OCI-LY1 (cell line): ENCODE measurements at regions not wholly inside any gene's neighbourhood (a gene's known extent, or its start where the extent isn't known, plus 50 kb on each side); places are given as distances from the start of the nearest gene placed in this dataset.

Source experiments
- CTCF ChIP-seq: fragments of 200-600 bp; sonication (generic), shearing (Covaris generic); IDR thresholded peaks from 2 replicates; pipeline ENCODE4 v1.5.1; 2017; ENCODE audit warnings: mild to moderate bottlenecking, antibody characterized with exemption, low read length, moderate library complexity, mixed read lengths
- EZH2 ChIP-seq: fragments of 200-600 bp; sonication (generic), shearing (Covaris generic); IDR thresholded peaks from 2 replicates; pipeline ENCODE4 v1.8.0; 2017; ENCODE audit warnings: borderline replicate concordance, mixed run types, mild to moderate bottlenecking, antibody characterized with exemption, low read length, moderate library complexity, mixed read lengths

- TF ChIP-seq CTCF: no peak
- no peak for TF ChIP-seq EZH2
Observed at GRCh38 chr9:113653746-113654604, 190.4 kb downstream of the RGS3 start.
